HT1080 (cell line): ENCODE measurements at regions not wholly inside any gene's neighbourhood (a gene's known extent, or its start where the extent isn't known, plus 50 kb on each side); places are given as distances from the start of the nearest gene placed in this dataset.
"Not testable (repeated sequence)": the region's sequence is repeated elsewhere in the genome, so short reads cannot be mapped to it uniquely, and the experiment has no call there.

Experiments
- DNase-seq: peaks from one replicate; pipeline ENCODE4 v3.0.0-alpha.2; 2015; ENCODE audit warnings: low read depth

GRCh38 chr13:84607261-84608013 is 725.2 kb upstream of the SLITRK1 start:
- peak; percentile 60 for DNase-seq

GRCh38 chr13:84606616-84607015 is 724.3 kb upstream of the SLITRK1 start:
- DNase-seq = no peak

- no peak for DNase-seq
Measured at GRCh38 chr13:84605927-84606326, 723.7 kb upstream of the SLITRK1 start.

GRCh38 chr13:84591444-84591843 is 709.2 kb upstream of the SLITRK1 start:
- no peak for DNase-seq

- DNase-seq = no peak
Measured at GRCh38 chr13:84590663-84591062, 708.4 kb upstream of the SLITRK1 start.

- no peak for DNase-seq
Measured at GRCh38 chr13:84588023-84588422, 705.7 kb upstream of the SLITRK1 start.

- not testable (repeated sequence) for DNase-seq
Measured at GRCh38 chr13:84579901-84580300, 697.6 kb upstream of the SLITRK1 start.

- peak; percentile 11 for DNase-seq
Measured at GRCh38 chr13:84574851-84575250, 692.6 kb upstream of the SLITRK1 start.

GRCh38 chr13:84571264-84571663 is 689.0 kb upstream of the SLITRK1 start:
- DNase-seq = peak; percentile 10

- no peak for DNase-seq
Measured at GRCh38 chr13:84570831-84571230, 688.6 kb upstream of the SLITRK1 start.

- DNase-seq = no peak
Measured at GRCh38 chr13:84569366-84569765, 687.1 kb upstream of the SLITRK1 start.

- DNase-seq = no peak
Measured at GRCh38 chr13:84567848-84568247, 685.6 kb upstream of the SLITRK1 start.

- no peak for DNase-seq
Measured at GRCh38 chr13:84566780-84567179, 684.5 kb upstream of the SLITRK1 start.

GRCh38 chr13:84563611-84564010 is 681.3 kb upstream of the SLITRK1 start:
- DNase-seq = no peak

GRCh38 chr13:84553227-84553626 is 671.0 kb upstream of the SLITRK1 start:
- no peak for DNase-seq

- DNase-seq = no peak
Measured at GRCh38 chr13:84543962-84544361, 661.7 kb upstream of the SLITRK1 start.

- no peak for DNase-seq
Measured at GRCh38 chr13:84542348-84542747, 660.1 kb upstream of the SLITRK1 start.

GRCh38 chr13:84536906-84537305 is 654.6 kb upstream of the SLITRK1 start:
- DNase-seq = no peak

GRCh38 chr13:84528408-84529070 is 646.3 kb upstream of the SLITRK1 start:
- DNase-seq = no peak

- DNase-seq = no peak
Measured at GRCh38 chr13:84525865-84526264, 643.6 kb upstream of the SLITRK1 start.

- no peak for DNase-seq
Measured at GRCh38 chr13:84524586-84524985, 642.3 kb upstream of the SLITRK1 start.

GRCh38 chr13:84500016-84500415 is 617.7 kb upstream of the SLITRK1 start:
- peak; percentile 1 for DNase-seq

- no peak for DNase-seq
Measured at GRCh38 chr13:84497613-84498012, 615.3 kb upstream of the SLITRK1 start.
